Stomach (tissue), 8 donors: ENCODE measurements at regions not wholly inside any gene's neighbourhood (a gene's known extent, or its start where the extent isn't known, plus 50 kb on each side); places are given as distances from the start of the nearest gene placed in this dataset.

ENCODE experiments used
- DNase-seq, 2 donors: peaks; one replicate each; pipeline versions ENCODE4 v3.0.0 to v3.0.0-alpha.2; 2013 to 2019
- H3K27ac ChIP-seq, 5 donors: fragments of 200-600 bp in 4 of 5; sonication (generic) in 4 of 5; one replicate each; pipeline ENCODE4 v1.5.1; 2013 to 2019; ENCODE audit warnings: mild to moderate bottlenecking in 1 of 5, moderate library complexity in 1 of 5
- H3K27me3 ChIP-seq, 3 donors: fragments of 200-600 bp; sonication (generic); one replicate each; pipeline ENCODE4 v1.5.1; 2017 to 2019; ENCODE audit warnings: mixed run types in 1 of 3
- H3K36me3 ChIP-seq, 4 donors: fragments of 200-600 bp; sonication (generic); 1 replicate in 3 of 4; 2 replicates in 1 of 4; pipeline ENCODE4 v1.5.1; 2016 to 2019
- H3K4me1 ChIP-seq, 4 donors: fragments of 200-600 bp; sonication (generic); one replicate each; pipeline ENCODE4 v1.5.1; 2016 to 2019
- H3K4me3 ChIP-seq, 4 donors: fragments of 200-600 bp; sonication (generic) in 3 of 4; one replicate each; pipeline ENCODE4 v1.5.1; 2016 to 2019; ENCODE audit warnings: mild to moderate bottlenecking in 1 of 4
- H3K9me3 ChIP-seq, 4 donors: fragments of 200-600 bp; sonication (generic); one replicate each; pipeline ENCODE4 v1.5.1; 2016 to 2019
- EP300 ChIP-seq: sonication (generic); formaldehyde crosslinking; IDR thresholded peaks from one replicate; pipeline ENCODE4 v1.6.1; 2017; ENCODE audit warnings: antibody characterized with exemption
- POLR2A ChIP-seq, 4 donors: fragments of 450-650 bp; IDR thresholded peaks; one replicate each; pipeline ENCODE4 v1.6.1; 2016; ENCODE audit warnings: antibody characterized with exemption in 4 of 4, control low read depth in 2 of 4, mild to moderate bottlenecking in 1 of 4, moderate library complexity in 1 of 4
- POLR2AphosphoS5 ChIP-seq, 3 donors: sonication (generic); formaldehyde crosslinking; IDR thresholded peaks; one replicate each; pipeline ENCODE4 v1.6.1; 2016; ENCODE audit warnings: antibody characterized with exemption in 3 of 3
- WGBS, 5 donors: extraction: QIAGEN DNeasy Blood & Tissue Kit in 3 of 5; methylation state at CpG; one replicate each; pipeline versions ENCODE4 v1.1.5 to v1.1.7; 2013 to 2018; 5-methylcytosine and 5-hydroxymethylcytosine counted together
- intact Hi-C: fragments of 100-400 bp; cut with DNase I; formaldehyde crosslinking; loops from one replicate; pipeline ENCODE4 v1.15.1; 2023; ENCODE audit warnings: low total_unique reads
- TF ChIP-seq, protein P1 (sequence below), 7 experiments: fragments of 450-650 bp in 4 of 7; fragments of 200-600 bp in 3 of 7; sonication (generic) in 3 of 7; IDR thresholded peaks; one replicate each; pipeline ENCODE4 v1.5.1; 2016 to 2019; ENCODE audit warnings: antibody characterized with exemption in 7 of 7, control low read depth in 2 of 7, mild to moderate bottlenecking in 1 of 7
- donor health status: healthy with polysubstance abuse.
- donor health status: Bipolar disorder and iron deficiency.
- donor health status: healthy.

DNA sequence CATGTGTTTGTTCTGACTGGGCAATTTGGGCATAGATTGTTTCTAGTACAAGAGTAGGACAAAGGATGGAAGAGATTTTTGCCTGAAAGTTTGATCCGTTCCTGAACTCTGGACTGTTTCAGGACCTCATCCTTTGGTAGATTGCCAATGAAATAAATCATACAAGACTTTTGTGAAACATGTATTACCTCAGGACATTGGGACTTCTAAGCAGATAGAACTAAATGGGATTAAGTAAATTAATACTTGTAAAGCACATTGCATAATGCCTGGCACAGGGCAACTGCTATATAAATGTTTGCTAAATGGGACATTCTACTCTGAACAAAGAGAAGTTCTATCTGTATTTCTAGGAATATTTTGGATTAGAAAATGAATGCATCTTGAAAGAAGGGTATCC lies 164.8 kb upstream of the RPS6KA3 start:
- no peak for DNase-seq
- H3K27ac ChIP-seq = no peak overlapping the region
- H3K36me3 ChIP-seq = no peaks in the 10 kb centered on the region
- TF ChIP-seq, protein P1, sequence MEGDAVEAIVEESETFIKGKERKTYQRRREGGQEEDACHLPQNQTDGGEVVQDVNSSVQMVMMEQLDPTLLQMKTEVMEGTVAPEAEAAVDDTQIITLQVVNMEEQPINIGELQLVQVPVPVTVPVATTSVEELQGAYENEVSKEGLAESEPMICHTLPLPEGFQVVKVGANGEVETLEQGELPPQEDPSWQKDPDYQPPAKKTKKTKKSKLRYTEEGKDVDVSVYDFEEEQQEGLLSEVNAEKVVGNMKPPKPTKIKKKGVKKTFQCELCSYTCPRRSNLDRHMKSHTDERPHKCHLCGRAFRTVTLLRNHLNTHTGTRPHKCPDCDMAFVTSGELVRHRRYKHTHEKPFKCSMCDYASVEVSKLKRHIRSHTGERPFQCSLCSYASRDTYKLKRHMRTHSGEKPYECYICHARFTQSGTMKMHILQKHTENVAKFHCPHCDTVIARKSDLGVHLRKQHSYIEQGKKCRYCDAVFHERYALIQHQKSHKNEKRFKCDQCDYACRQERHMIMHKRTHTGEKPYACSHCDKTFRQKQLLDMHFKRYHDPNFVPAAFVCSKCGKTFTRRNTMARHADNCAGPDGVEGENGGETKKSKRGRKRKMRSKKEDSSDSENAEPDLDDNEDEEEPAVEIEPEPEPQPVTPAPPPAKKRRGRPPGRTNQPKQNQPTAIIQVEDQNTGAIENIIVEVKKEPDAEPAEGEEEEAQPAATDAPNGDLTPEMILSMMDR (IDR thresholded peaks at IDR 0.05) = no peak
- TF ChIP-seq POLR2AphosphoS5 (IDR thresholded peaks at IDR 0.05) = no peak
- H3K9me3 ChIP-seq = no peaks in the 10 kb centered on the region
- no peaks in the 10 kb centered on the region for H3K27me3 ChIP-seq
- intact Hi-C loops = no loop called here
- no peaks in the 10 kb centered on the region for H3K4me1 ChIP-seq
- no peak overlapping the region for H3K4me3 ChIP-seq
- WGBS, 5 donors = 44 to 69% (median 65%) methylated on average over 1 of the region's 1 CpG

DNA sequence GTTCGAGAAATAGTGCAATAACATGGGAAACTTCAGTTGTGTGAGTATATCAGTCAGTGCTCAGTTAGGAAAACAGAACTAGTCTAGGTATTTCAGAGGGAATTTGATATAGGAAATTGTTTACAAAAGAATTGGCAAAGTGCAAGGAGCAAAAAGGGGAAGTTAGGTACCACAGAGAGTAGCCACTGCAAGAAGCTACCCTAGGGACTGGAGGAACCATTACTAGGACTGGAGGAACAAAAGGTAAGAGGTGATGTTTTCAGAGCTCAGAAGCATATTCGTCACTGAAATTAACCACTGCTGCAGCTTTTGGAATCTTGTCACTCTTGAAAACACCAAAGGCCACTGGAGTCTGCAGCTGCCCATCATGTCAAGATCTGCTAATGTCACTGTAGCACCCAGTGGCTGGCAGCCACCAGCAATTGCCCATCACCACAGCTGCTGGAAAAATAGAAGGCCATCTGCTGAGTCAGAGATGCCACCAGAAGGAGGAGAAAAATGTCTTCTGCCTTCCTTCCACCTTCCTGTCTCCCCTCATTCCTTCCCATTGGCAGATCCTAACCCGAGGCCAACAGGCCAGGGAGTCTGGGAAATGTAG lies 160.6 kb upstream of the RPS6KA3 start:
- 56 to 92% (median 90%) methylated on average over 3 of the region's 3 CpGs for WGBS, 5 donors
- Histone ChIP-seq H3K36me3 (no peaks in the 10 kb centered on the region), H3K4me3 (no peak overlapping the region), H3K27ac (no peak overlapping the region), H3K9me3 (peaks cover 0 to 5% (median 0%) of the 10 kb centered on the region in 4 donors), H3K27me3 (no peaks in the 10 kb centered on the region), H3K4me1 (no peaks in the 10 kb centered on the region)
- no peak for DNase-seq
- intact Hi-C loops = no loop called here
- TF ChIP-seq, protein P1 (IDR thresholded peaks at IDR 0.05) = no peak
- TF ChIP-seq EP300 = no peak
- no peak for TF ChIP-seq POLR2AphosphoS5 (IDR thresholded peaks at IDR 0.05)
- TF ChIP-seq POLR2A (IDR thresholded peaks at IDR 0.05) = no peak

DNA sequence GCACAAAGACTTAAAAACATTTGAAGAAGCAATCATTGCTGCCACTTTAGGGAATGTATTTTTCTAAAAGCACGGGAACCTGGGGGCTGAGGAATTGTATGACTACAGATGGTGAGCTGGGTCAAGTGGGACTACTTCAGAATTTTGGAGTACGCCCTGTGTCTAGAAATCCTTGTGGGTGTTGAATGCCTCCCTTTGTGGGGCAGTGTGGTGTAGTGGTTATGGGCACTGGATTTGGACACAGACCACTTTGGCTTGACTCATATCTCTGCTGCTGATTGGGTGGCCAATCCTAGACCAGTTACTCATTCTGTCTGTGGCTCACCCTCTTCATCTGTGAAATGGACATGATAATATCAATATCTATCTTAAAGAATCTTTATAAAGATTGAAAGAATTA lies 155.0 kb upstream of the RPS6KA3 start:
- Histone ChIP-seq H3K36me3 (no peaks in the 10 kb centered on the region), H3K4me3 (no peak overlapping the region), H3K4me1 (no peaks in the 10 kb centered on the region), H3K27me3 (no peaks in the 10 kb centered on the region), H3K9me3 (peaks cover 0 to 5% (median 0%) of the 10 kb centered on the region in 4 donors), H3K27ac (no peak overlapping the region)
- no peak for TF ChIP-seq POLR2AphosphoS5 (IDR thresholded peaks at IDR 0.05)
- TF ChIP-seq POLR2A (IDR thresholded peaks at IDR 0.05) = no peak
- TF ChIP-seq EP300 = no peak
- TF ChIP-seq, protein P1 (IDR thresholded peaks at IDR 0.05) = no peak
- 66 to 86% (median 73%) methylated on average over 2 of the region's 2 CpGs for WGBS, 5 donors
- intact Hi-C loops = no loop called here
- no peak for DNase-seq

DNA sequence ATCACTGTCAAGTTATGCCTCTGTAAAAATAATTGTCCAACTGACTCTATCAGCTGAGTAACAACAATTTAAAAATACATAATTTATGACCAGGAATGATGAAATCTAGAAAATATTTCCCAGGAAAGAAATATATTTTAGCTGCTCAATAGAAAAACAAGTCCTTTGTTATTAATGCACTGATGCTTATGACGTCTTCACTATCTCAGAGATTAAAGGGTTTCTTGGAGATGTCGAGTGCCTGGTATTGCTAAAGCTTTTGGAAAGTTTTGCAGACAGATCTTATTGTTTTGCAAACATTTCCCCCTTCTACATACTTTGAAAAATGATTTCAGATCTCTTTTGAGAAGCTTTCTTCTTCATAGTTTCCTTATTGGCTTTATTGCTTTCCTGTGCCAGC lies 154.6 kb upstream of the RPS6KA3 start:
- WGBS, 5 donors = 43 to 63% (median 50%) methylated on average over 2 of the region's 2 CpGs
- Histone ChIP-seq H3K9me3 (peaks cover 0 to 5% (median 0%) of the 10 kb centered on the region in 4 donors), H3K27me3 (no peaks in the 10 kb centered on the region), H3K27ac (no peak overlapping the region), H3K4me1 (no peaks in the 10 kb centered on the region), H3K36me3 (no peaks in the 10 kb centered on the region), H3K4me3 (no peak overlapping the region)
- no peak for DNase-seq
- TF ChIP-seq EP300 = no peak
- TF ChIP-seq POLR2AphosphoS5 (IDR thresholded peaks at IDR 0.05) = no peak
- TF ChIP-seq, protein P1 (IDR thresholded peaks at IDR 0.05) = no peak
- no peak for TF ChIP-seq POLR2A (IDR thresholded peaks at IDR 0.05)
- intact Hi-C loops = no loop called here
